CD4-positive, alpha-beta T cell treated with Interleukin-1 beta for 1 hour (primary cell): ENCODE measurements at regions not wholly inside any gene's neighbourhood (a gene's known extent, or its start where the extent isn't known, plus 50 kb on each side); places are given as distances from the start of the nearest gene placed in this dataset.
"Not testable (repeated sequence)": the region's sequence is repeated elsewhere in the genome, so short reads cannot be mapped to it uniquely, and the experiment has no call there.

Experiments used
- DNase-seq, 2 donors: peaks; one replicate each; pipeline ENCODE4 v3.0.0-alpha.2; 2020 to 2022

GRCh38 chr15:39230205-39230907, 350.5 kb upstream of the THBS1 start:
- no peak for DNase-seq

DNA sequence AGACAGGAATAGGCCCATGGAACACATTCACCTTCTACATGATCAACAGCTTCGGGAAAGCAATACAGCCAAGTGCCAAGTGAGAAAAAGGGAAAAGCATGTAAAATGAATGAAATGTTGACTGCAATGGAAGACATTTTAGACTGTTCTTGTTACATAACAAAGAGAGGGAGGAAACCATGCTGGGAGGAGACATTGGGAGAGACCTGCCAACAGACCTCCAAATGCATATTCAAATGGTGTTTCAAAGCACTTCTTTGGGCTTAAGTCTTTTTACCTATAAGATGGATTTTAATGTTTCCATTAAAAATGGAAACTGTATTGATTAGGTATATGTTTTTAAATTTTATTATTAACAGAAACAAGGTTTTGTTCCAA, 350.0 kb upstream of the THBS1 start:
- no peak for DNase-seq

- DNase-seq, result no peak
These were observed 348.4 kb upstream of the THBS1 start for GRCh38 chr15:39232512-39232911.

GRCh38 chr15:39235084-39235795, 345.6 kb upstream of the THBS1 start:
- DNase-seq, result peak in 1 of 2 donors; percentile 1

GRCh38 chr15:39236375-39236774, 344.5 kb upstream of the THBS1 start:
- no peak for DNase-seq

DNA sequence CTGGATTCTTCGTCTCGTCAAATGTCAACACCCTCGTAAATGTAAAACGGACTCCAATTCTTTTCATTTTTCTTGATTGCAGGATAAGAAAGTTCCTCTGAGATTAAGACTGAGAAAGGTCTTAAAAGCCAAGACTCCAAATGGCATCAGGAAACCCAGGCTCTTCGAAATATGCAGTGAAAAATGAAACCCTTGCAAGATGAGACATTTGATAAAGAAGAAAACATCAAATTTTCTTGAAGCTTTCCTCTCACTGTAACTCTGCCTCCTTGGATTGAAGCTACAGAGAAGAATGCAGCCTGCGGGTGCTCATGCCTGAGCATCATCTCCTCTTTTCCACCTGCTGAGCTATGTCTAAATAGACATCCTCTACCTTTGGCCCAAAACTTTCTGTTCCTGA, 342.4 kb upstream of the THBS1 start:
- no peak for DNase-seq

DNA sequence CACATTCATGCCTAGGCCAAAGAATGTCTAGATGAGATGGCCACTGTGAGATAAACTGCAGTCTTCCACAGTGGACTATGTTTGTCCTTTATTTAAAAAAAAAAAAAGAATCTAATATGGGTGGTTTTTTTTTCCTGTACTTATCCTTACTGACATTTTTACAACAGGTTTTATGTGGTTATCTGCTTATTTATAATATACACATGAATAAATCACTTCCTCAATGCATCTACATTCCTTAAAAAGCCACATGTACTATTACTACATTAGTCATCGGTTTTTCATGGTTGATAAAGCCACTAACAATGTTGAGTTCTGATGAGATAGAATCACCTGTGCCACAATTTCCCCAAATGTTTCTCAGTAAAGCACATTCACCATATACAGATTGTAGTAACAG, 341.3 kb upstream of the THBS1 start:
- DNase-seq, result no peak

DNA sequence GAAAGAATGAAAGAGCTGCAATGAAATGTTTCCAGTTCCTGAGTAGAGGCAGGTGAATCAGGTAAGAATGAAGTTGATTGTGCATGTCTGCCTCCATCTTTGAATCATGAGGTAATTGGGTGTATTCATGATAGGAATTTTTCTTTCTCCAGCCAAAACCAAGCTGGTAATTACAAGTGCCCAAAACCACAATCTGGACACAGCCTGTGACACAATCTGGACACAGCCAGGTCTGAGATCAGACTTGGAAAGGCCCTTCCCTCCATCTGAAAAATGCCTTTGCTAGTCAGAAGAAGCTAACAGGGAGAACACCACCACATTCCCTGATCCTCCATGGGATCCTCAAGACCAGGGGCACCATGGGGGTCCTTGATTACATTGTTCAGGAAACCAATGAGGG, 338.5 kb upstream of the THBS1 start:
- no peak for DNase-seq

- no peak for DNase-seq
These were observed 337.5 kb upstream of the THBS1 start for GRCh38 chr15:39243396-39243795.

- DNase-seq, result no peak
These were observed 336.1 kb upstream of the THBS1 start for GRCh38 chr15:39244776-39245175.

GRCh38 chr15:39246523-39246922, 334.4 kb upstream of the THBS1 start:
- no peak for DNase-seq

DNA sequence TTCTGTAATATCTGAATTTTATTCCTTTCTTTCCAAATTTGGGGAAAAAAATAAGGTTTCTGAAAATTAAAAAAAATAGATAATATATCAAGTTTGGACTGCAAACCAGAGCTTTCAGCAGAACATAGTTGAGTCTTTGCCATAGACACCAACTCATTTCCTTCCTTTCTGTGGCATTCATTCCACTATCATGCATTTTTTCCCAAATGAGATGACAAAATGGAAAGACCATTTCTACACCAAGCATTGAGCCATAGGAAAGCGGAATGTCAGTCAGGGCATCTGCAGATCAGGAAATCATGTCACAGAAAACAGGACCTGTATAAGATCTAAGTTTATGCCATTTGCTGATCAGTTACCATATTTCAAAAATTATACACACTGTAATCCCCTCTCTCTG, 333.3 kb upstream of the THBS1 start:
- no peak for DNase-seq

GRCh38 chr15:39248204-39248603, 332.7 kb upstream of the THBS1 start:
- DNase-seq, result no peak

- no peak for DNase-seq
These were observed 330.9 kb upstream of the THBS1 start for GRCh38 chr15:39250001-39250400.

- DNase-seq, result no peak
These were observed 330.3 kb upstream of the THBS1 start for GRCh38 chr15:39250460-39251186.

- DNase-seq, result no peak
These were observed 329.3 kb upstream of the THBS1 start for GRCh38 chr15:39251413-39252133.

GRCh38 chr15:39252134-39252470, 328.8 kb upstream of the THBS1 start:
- no peak for DNase-seq

DNA sequence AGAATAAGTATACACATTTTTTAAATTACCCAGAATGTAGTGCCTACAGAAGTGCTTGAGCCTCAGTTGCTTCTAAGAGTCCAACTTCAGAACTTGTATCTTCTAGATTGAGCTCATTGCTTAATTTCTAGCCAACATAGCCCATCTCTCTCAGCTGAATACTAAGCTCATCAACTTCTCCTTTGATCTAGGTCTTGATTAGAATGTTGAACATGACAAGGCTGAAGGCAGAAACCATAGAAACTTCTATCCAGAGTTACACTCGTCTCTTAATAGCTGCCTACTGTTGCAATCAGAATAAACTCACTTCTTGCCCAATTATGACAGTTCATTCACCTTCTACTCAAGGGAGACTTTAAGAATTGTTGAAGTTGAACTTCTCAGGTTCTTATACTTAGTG, 327.3 kb upstream of the THBS1 start:
- no peak for DNase-seq

- DNase-seq, result no peak
These were observed 326.7 kb upstream of the THBS1 start for GRCh38 chr15:39254181-39254580.

GRCh38 chr15:39255760-39256159, 325.1 kb upstream of the THBS1 start:
- no peak for DNase-seq

DNA sequence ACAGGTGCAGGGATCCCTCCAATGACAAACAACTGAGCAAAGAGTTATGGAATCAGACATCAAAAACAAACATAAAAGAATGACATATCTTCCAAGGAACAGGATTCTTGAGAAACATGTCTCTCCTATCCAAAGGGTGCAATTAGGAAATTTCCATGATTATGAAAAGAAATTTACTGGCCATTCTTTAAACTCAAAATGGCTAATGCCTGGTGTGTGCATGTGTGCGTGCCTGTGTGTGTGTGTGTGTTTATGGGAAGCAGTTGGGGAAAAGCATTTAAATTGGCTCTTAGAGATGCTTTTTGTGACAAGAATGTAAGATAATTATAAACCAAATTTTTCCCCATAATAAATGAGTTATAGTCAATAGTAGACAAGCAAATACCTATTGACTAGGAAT, 320.5 kb upstream of the THBS1 start:
- DNase-seq, result no peak

GRCh38 chr15:39260791-39261190, 320.1 kb upstream of the THBS1 start:
- DNase-seq, result no peak

DNA sequence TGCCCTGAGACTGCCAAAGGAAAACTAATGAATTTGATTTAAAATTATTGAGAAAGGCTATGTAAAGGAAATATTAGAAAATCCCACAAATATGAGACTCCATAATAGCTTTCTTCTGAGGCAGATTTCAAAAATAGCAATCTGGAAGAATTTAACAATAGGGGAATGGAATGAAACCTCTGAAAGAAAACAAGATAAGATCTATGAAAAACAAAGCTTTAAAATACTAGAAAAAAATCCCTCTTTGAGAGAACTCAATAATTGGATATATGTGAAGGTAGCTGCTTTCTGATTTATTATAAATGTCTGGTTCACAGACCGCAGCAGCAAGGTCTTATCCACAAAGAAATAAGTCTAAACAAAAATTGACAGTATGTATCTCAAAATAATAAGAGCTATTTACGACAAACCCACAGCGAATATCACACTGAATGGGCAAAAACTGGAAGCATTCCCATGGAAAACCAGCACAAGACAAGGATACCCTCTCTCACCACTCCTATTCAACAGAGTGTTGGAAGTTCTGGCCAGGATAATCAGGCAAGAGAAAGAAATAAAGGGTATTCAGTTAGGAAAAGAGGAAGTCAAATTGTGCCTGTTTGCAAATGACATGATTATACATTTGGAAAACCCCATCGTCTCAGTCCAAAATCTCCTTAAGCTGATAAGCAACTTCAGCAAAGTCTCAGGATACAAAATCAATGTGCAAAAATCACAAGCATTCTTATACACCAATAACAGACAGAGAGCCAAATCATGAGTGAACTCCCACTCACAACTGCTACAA, 319.3 kb upstream of the THBS1 start:
- DNase-seq, result not testable (repeated sequence)
